HG03354 (cell line): ENCODE measurements at regions not wholly inside any gene's neighbourhood (a gene's known extent, or its start where the extent isn't known, plus 50 kb on each side); places are given as distances from the start of the nearest gene placed in this dataset.
"Not testable (repeated sequence)": the region's sequence is repeated elsewhere in the genome, so short reads cannot be mapped to it uniquely, and the experiment has no call there.

ENCODE experiments used
- ATAC-seq: cut with Tn5 transposase; IDR thresholded peaks from one replicate; pipeline ENCODE4 v1.9.1; 2021; ENCODE audit warnings: mild to moderate bottlenecking; ENCODE audit not compliant: unreplicated experiment, poor library complexity, severe bottlenecking

DNA sequence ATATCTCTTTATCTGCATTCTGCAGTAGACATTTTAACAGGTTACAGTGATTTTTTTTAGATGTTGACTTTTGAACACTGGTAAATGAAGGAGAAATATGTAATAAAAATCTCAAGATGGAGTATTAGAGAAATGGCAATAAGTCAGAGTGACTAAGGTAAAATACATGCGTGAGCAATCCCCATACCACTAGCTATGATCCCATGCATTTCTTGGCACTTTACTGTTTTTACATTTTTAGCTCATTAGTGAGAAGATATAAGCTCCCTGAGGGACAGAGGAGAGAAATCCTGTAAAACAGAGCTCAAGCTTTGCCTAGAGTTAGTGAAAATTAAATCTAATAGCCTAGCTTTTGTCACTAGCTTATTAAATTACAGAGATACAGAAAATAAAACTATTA, 181.9 kb upstream of the TRPM3 start:
- no peak for ATAC-seq

DNA sequence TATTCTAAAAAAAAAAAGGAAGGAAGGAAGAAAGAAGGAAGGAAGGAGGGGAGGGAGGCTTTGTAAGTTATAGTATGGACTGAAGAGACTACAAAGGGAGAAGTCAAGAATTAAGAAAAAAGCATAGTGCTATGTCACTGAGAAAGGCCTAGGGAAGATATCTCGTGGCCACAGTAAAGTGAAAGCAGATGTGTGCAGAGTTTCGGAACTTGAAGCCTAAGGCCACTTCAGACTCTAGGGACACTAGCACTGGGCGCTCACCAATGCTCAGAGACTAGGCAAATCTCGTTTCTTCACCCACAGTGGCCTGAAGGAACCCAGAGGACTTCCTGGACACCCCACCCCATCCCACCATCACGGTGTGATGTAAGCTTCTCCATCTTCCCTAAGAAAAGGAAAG, 181.4 kb upstream of the TRPM3 start:
- ATAC-seq: peak; percentile 65

- ATAC-seq: no peak
These were observed 174.5 kb upstream of the TRPM3 start for GRCh38 chr9:71295928-71296327.

GRCh38 chr9:71286146-71286545, 164.7 kb upstream of the TRPM3 start:
- no peak for ATAC-seq

GRCh38 chr9:71285191-71285656, 163.8 kb upstream of the TRPM3 start:
- ATAC-seq: peak; percentile 95

DNA sequence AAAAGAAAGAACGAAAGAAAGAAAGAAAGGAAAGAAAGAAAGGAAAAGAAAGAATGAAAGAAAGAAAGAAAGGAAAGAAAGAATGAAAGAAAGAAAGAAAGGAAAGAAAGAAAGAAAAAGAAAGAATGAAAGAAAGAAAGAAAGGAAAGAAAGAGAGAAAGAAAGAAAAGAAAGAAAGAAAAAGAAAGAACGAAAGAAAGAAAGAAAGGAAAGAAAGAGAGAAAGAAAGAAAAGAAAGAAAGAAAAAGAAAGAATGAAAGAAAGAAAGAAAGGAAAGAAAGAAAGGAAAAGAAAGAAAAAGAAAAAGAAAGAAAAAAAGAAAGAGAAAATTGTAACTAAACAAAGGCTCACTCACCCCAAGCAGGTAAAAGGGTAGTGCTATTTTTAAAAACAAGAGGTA, 160.7 kb upstream of the TRPM3 start:
- ATAC-seq: not testable (repeated sequence)

DNA sequence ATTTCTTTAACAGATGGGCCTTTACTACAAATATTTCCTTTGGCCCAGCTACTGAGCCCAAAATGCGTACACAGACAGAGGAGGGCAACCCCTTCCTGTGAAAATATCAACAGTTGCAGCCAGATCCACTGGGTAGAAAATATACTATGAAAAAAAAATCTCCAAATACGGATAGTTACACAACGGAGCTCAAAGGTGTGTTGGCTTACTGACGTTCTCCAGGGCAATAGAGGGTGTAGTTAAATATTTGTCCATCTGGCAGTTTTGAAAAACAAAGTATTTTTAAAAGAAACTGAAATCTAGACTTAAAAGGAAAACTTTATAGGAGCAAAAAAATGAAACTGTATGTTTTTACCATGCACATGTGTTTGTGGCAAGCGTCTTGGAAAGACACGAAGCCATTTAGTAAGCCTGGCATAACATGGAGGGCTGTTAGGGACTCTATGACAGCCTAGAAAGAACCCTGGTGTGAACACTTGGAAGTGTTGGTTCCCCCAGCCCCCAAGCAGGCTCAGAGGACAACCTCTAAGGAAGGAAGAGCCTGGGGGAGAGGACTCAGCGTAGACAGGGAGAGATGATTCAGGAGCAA, 157.8 kb upstream of the TRPM3 start:
- no peak for ATAC-seq

DNA sequence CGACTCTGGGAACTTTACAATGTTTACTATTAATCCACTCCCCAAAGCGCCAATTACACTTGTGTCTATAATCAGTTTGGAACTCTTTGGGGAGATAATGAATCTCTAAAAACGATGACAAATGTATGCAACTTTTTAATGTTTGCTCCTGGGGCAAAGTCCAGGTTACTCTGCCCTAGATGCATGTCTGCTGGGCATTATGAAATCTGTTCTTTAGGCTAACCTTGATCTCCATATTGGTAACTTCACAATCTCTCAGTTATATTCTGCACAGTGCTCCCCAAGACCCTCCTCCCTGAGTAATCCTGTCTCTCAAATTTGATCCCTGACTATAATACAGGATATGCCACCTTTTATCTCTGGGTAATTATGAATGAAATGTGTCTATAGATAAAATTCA, 152.2 kb upstream of the TRPM3 start:
- no peak for ATAC-seq

DNA sequence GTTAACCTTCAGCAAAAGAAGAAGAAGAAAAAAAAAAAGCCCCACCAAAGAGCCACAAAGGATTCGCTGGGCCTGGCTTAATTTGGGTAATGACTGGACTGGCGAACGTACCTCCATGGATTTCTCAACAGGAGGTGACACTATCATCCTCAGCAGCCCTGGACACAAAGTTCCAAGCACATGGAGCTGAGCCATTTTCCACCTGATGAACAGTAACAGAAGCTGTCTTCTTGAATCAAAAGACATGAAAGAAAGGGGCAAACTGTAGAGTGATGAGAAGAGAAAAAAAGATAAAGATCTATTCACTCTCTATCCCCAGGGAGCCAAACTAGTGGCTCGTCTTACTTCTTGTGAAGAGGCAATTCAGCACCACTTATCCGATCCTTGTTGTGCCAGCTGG, 150.2 kb upstream of the TRPM3 start:
- ATAC-seq: no peak

- ATAC-seq: no peak
These were observed 149.1 kb upstream of the TRPM3 start for GRCh38 chr9:71270554-71270953.

DNA sequence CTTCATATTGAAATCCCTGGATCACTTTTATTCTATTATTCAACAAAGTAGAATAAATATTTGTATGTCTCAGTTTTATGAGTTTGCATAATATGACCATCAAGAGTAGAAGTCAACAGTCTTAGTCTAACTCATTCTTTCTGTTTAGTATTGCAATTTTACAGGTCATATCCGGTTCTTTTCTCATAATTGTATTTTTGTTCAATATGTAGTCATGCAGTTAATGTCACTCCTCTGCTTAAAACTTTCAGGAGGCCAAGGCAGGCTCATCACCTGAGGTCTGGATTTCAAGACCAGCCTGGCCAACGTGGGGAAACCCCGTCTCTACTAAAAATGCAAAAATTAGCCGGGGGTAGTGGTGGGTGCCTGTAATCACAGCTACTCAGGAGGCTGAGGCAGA, 148.4 kb upstream of the TRPM3 start:
- no peak for ATAC-seq

- ATAC-seq: no peak
These were observed 147.6 kb upstream of the TRPM3 start for GRCh38 chr9:71268871-71269635.

GRCh38 chr9:71263451-71263850, 142.0 kb upstream of the TRPM3 start:
- ATAC-seq: no peak

DNA sequence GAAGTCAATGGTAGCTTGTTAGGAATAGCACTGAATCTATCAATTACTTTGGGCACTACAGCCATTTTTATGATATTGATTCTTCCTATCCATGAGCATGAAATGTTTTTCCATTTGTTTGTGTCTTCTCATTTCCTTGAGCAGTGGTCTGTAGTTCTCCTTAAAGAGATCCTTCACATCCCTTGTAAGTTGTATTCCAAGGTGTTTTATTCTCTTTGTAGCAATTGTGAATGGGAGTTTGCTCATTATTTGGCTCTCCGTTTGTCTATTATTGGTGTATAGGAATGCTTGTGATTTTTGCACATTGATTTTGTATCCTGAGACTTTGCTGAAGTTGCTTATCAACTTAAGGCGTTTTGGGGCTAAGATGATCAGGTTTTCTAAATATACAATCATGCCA, 139.0 kb upstream of the TRPM3 start:
- ATAC-seq: not testable (repeated sequence)

DNA sequence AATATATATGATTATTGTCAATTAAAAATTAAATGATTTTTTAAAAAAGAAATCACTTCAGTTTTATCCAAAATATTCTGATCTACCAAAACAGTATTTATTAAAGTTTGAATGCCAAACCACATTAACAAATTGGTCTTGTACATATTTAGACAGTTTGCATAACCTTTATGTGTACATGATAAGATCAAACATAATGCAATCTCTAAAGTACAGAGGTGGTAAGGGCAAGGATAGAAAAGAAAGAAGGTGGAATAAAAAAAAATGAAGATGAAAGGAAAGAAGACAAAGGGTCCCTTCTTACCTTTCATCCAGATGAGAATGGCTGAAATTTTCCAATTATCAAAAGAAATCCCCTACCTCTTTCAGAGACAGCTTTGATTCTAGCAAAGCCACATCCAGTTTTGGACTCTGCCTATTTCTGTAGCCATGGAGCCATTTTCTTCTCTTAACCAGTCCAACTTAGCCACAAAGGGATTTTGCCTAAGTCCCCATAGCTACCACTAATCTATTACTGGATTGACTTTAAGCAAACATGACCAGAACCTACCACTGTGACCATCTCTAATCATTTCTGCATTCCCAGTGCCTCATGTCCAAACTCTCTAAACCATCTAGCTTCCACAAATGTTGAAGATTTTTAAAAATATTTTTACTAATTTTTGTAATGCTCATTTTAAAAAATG, 133.3 kb upstream of the TRPM3 start:
- no peak for ATAC-seq

DNA sequence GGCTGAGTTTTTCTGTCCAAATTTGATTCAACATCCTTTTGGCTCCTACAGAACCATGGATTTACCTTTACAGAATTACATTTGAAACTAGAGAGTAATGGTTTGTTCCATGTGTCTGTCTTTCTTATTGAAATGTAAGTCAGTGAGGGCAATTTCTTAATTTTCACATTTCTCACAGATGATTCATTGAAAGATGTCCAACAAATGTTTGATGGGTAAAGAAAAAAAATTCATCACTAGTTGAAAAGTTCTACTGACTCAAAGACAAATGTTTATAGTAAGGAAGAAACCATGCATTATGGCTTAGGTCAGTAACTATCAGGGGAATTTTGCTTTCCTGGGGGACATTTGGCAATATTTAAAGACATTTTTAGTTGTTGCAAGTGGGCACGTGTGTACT, 131.6 kb upstream of the TRPM3 start:
- ATAC-seq: no peak

DNA sequence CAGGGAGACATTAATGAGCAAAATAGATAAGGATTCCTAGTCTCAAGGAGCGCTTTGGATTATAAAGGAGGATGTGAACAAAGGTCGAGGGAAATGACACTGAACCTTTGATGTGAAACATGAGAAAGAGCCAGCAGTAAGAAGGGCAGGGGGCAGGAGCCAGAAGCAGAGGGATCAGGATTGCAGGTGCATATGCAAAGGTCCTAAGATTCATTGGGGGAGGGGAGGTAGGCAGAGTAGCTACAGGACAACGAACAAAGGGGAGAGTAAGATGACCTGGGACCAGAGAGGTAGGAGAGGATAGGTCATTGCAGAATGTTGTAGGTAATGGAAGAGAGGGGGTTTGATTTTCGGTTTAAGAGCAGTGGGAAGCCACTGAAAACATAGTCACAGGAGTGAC, 129.2 kb upstream of the TRPM3 start:
- ATAC-seq: no peak

DNA sequence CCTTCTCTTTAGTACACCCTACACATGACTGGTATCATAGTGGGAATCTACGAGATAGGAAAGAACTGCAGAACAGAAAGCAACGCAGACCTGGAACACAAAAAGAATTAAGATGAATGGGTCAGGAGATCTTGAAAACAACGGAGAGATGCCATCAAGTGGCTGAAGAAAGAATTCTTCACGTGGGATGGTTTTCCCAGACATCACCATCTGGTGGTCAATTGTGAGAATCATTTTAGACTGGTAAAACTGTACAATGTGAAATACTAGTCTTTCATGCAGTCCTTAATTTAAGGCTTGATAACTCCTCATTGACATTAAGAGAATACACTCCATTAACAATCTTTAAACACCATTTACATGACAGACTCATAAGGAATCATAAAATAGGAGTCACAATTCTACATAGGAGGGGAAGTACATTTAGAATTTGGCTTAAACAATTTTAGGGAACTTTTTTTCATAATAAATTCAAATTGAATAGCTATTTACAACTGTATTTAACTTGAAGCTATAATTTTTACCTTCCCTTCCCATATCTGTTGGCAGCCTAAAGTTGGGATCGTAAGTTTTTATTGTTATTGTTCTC, 128.4 kb upstream of the TRPM3 start:
- ATAC-seq: peak; percentile 86

- no peak for ATAC-seq
These were observed 124.2 kb upstream of the TRPM3 start for GRCh38 chr9:71245651-71246050.

DNA sequence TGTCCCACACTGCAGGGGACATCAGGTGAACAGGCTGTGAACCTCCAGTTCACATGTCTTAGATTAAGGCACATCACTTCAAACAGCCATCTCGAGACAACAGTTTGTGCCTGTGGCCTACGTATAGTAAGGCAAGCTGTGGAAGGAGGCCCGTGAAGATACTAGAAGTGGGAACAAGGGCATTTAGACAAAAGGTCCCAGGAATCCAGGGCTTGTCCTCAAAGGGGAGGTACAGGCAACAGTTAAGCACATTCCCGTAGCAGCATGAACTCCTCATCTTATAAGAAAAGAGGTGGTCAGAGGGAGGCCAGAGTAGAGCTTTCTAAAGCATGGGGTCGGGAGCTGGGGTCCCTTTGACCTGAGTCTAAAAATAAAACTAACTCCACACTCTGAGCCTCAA, 122.5 kb upstream of the TRPM3 start:
- no peak for ATAC-seq

DNA sequence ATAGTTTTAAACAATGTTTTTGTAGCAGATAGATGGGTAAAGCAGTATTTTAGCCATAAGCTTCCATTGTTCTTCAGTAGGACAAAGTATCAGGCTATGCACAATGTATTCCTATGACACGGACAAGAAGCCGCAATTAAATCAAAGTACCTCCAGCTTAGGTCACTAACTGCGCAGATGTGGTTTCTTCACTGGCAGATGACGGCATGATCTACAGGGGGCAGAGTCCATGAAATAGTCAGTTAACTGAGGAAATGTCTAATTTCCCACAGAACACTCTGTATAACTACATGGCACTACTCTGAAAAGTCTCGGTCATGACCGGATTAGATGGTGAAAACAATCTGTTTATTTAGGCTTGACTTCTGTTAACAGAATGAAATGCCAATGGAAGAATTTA, 120.7 kb upstream of the TRPM3 start:
- no peak for ATAC-seq
